ENCODE measurements at regions not wholly inside any gene's neighbourhood (a gene's known extent, or its start where the extent isn't known, plus 50 kb on each side); places are given as distances from the start of the nearest gene placed in this dataset.

DNA sequence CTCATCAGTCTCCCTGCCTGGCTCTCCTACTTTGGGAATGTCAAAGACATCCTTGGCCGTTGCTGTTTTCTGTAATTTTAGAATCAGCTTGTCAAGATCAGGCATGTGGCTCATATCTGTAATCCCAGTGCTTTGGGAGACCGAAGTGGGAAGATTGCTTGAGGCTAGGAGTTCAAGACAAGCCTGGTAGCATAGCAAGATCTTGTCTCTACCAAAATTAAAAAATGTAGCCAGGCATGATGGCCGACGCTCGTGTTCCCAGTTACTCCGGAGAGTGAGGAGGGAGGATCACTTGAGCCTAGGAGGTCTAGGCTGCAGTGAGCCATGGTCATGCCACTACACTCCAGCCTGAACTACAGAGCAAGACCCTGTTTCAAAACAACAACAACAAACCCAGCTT lies 144.0 kb upstream of the ATP10A start:
- Histone ChIP-seq H3K79me2 (ENCODE audit: low read depth) (no peaks in the 10 kb centered on the region), H3K4me3 (no peak overlapping the region), H3K4me1 (replicated peaks; ENCODE audit: insufficient read depth) (no peaks in the 10 kb centered on the region), H3K36me3 (ENCODE audit: low read depth) (no peaks in the 10 kb centered on the region), H3K27ac (no peak overlapping the region), H3K4me2 (no peak overlapping the region), H3K9me3 (ENCODE audit: insufficient read depth, low read depth) (no peaks in the 10 kb centered on the region), H3K27me3 (ENCODE audit: insufficient read depth, low read depth) (no peaks in the 10 kb centered on the region; the same call in 1 of the 2 replicates), H2AFZ (no peak overlapping the region), H3K9me2 (ENCODE audit: insufficient read depth) (no peaks in the 10 kb centered on the region), H3F3A (ENCODE audit: insufficient read depth, low read depth) (no peaks in the 10 kb centered on the region), H4K20me1 (ENCODE audit: insufficient read depth) (no peaks in the 10 kb centered on the region)
- intact Hi-C loops (cut with micrococcal nuclease; ENCODE audit: unreplicated experiment), result no loop called here
- DNase-seq, result no peak
- ChIA-PET POLR2A (ENCODE audit: unreplicated experiment) (no interaction called here), CTCF (no interaction called here)
- TF ChIP-seq EZH2 (IDR thresholded peaks at IDR 0.05; ENCODE audit: low read depth), result no peak
- TF ChIP-seq, protein P1, sequence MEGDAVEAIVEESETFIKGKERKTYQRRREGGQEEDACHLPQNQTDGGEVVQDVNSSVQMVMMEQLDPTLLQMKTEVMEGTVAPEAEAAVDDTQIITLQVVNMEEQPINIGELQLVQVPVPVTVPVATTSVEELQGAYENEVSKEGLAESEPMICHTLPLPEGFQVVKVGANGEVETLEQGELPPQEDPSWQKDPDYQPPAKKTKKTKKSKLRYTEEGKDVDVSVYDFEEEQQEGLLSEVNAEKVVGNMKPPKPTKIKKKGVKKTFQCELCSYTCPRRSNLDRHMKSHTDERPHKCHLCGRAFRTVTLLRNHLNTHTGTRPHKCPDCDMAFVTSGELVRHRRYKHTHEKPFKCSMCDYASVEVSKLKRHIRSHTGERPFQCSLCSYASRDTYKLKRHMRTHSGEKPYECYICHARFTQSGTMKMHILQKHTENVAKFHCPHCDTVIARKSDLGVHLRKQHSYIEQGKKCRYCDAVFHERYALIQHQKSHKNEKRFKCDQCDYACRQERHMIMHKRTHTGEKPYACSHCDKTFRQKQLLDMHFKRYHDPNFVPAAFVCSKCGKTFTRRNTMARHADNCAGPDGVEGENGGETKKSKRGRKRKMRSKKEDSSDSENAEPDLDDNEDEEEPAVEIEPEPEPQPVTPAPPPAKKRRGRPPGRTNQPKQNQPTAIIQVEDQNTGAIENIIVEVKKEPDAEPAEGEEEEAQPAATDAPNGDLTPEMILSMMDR (conservative IDR thresholded peaks at IDR 0.05), result no peak
- BruUV-seq (replicated peaks), result no TSS peak

DNA sequence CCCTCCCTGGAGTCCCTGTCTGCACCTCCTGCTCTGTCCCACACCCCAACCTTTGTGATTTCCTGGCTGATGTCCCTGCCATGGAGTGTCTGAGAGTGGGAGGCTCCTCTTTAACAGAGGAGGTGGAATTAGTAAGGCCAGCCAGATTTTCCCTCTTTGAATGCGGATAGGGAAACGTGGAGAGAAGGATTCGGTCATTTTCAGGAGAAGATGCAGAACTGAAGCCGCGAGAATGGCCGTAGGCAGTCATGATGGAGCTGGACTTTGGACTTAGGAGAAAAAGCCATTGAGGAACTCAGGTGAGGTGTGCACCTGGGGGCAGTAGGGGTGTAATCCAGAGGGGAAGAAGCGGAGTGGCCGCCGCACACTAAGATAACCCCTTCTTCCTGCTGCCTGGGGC lies 138.1 kb upstream of the ATP10A start:
- BruUV-seq (replicated peaks), result no TSS peak
- Histone ChIP-seq H3K4me2 (no peak overlapping the region), H3K27ac (no peak overlapping the region), H3F3A (ENCODE audit: insufficient read depth, low read depth) (no peaks in the 10 kb centered on the region), H3K4me1 (replicated peaks; ENCODE audit: insufficient read depth) (no peaks in the 10 kb centered on the region), H3K27me3 (ENCODE audit: insufficient read depth, low read depth) (peaks cover 3% of the 10 kb centered on the region; the same call in 1 of the 2 replicates), H3K36me3 (ENCODE audit: low read depth) (no peaks in the 10 kb centered on the region), H3K9me3 (ENCODE audit: insufficient read depth, low read depth) (no peaks in the 10 kb centered on the region), H4K20me1 (ENCODE audit: insufficient read depth) (no peaks in the 10 kb centered on the region), H3K4me3 (no peak overlapping the region), H3K9me2 (ENCODE audit: insufficient read depth) (no peaks in the 10 kb centered on the region), H2AFZ (no peak overlapping the region), H3K79me2 (ENCODE audit: low read depth) (no peaks in the 10 kb centered on the region)
- CTCF ChIA-PET, result no interaction called here
- intact Hi-C loops (cut with micrococcal nuclease; ENCODE audit: unreplicated experiment), result no loop called here
- POLR2A ChIA-PET (ENCODE audit: unreplicated experiment), result no interaction called here
- no peak for TF ChIP-seq EZH2 (IDR thresholded peaks at IDR 0.05; ENCODE audit: low read depth)
- TF ChIP-seq, protein P1 (conservative IDR thresholded peaks at IDR 0.05), result no peak
- no peak for DNase-seq

DNA sequence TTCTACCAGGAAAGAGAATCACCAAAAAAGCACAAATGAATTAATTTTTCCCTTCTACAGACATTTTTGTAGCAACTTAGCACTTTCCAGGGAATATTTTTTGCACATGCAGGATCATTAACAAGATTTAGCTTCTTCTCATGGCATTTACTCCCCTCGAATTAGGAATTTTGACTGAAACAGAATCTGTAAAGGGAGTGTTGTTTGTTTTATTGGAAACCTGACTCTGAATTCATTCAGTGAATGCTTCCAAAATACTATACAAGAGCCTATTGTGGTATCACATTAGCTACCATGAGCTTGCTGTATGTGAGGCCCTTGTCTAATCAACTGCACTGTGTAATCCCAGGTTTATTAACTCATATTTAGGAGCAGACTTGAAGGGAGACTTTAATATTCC lies 130.4 kb upstream of the ATP10A start:
- DNase-seq, result no peak
- CTCF ChIA-PET, result no interaction called here
- POLR2A ChIA-PET (ENCODE audit: unreplicated experiment), result no interaction called here
- no peak overlapping the region for H3K4me3 ChIP-seq
- H3K9me2 ChIP-seq (ENCODE audit: insufficient read depth), result no peaks in the 10 kb centered on the region
- no peaks in the 10 kb centered on the region for H3K79me2 ChIP-seq (ENCODE audit: low read depth)
- H3K4me2 ChIP-seq, result no peak overlapping the region
- intact Hi-C loops (cut with micrococcal nuclease; ENCODE audit: unreplicated experiment), result no loop called here
- H4K20me1 ChIP-seq (ENCODE audit: insufficient read depth), result no peaks in the 10 kb centered on the region
- H3K4me1 ChIP-seq (replicated peaks; ENCODE audit: insufficient read depth), result no peaks in the 10 kb centered on the region
- no peaks in the 10 kb centered on the region for H3F3A ChIP-seq (ENCODE audit: insufficient read depth, low read depth)
- H3K27ac ChIP-seq, result no peak overlapping the region
- TF ChIP-seq, protein P1 (conservative IDR thresholded peaks at IDR 0.05), result no peak
- no peak for TF ChIP-seq EZH2 (IDR thresholded peaks at IDR 0.05; ENCODE audit: low read depth)
- H2AFZ ChIP-seq, result no peak overlapping the region
- no peaks in the 10 kb centered on the region for H3K27me3 ChIP-seq (ENCODE audit: insufficient read depth, low read depth)
- no TSS peak for BruUV-seq (replicated peaks)
- H3K9me3 ChIP-seq (ENCODE audit: insufficient read depth, low read depth), result no peaks in the 10 kb centered on the region
- no peaks in the 10 kb centered on the region for H3K36me3 ChIP-seq (ENCODE audit: low read depth)

Measured in PC-9 (cell line).